Stimulated activated effector memory CD8-positive, alpha-beta T cell treated with anti-CD3 and anti-CD28 coated beads, Interleukin-12 subunit alpha, Interleukin-12 subunit beta, amount 100 ng/mL, for 72 hours (primary cell): ENCODE measurements at regions not wholly inside any gene's neighbourhood (a gene's known extent, or its start where the extent isn't known, plus 50 kb on each side); places are given as distances from the start of the nearest gene placed in this dataset.
"Not testable (repeated sequence)": the region's sequence is repeated elsewhere in the genome, so short reads cannot be mapped to it uniquely, and the experiment has no call there.

Experiments used
- ATAC-seq: fragments of 150-1000 bp; cut with Tn5 transposase; 2 replicates; pipeline ENCODE4 v1.10.0; 2021
- DNase-seq, 2 donors: peaks; one replicate each; pipeline ENCODE4 v3.0.0; 2021 to 2022; ENCODE audit warnings: low spot score in 2 of 2
- H3K27ac Mint-ChIP-seq: one replicate; pipeline ENCODE4 v1.8.0; 2022; ENCODE audit warnings: mild to moderate bottlenecking, mixed read lengths
- H3K36me3 Mint-ChIP-seq: one replicate; pipeline ENCODE4 v1.8.0; 2022; ENCODE audit warnings: mild to moderate bottlenecking, mixed read lengths
- H3K4me1 Mint-ChIP-seq: one replicate; pipeline ENCODE4 v1.8.0; 2022; ENCODE audit warnings: mixed read lengths
- H3K4me3 Mint-ChIP-seq: one replicate; pipeline ENCODE4 v1.8.0; 2022; ENCODE audit warnings: mild to moderate bottlenecking, mixed read lengths
- H3K9me3 Mint-ChIP-seq: one replicate; pipeline ENCODE4 v1.8.0; 2022; ENCODE audit warnings: mixed read lengths

GRCh38 chr2:19119326-19120001 is 239.0 kb downstream of the OSR1 start:
- no peaks in the 10 kb centered on the region for H3K36me3 Mint-ChIP-seq
- peaks cover 6% of the 10 kb centered on the region for H3K9me3 Mint-ChIP-seq

GRCh38 chr2:19116918-19117317 is 241.5 kb downstream of the OSR1 start:
- Mint-ChIP-seq H3K27ac (no peak overlapping the region), H3K9me3 (peaks cover 6% of the 10 kb centered on the region), H3K36me3 (no peaks in the 10 kb centered on the region), H3K4me3 (no peak overlapping the region), H3K4me1 (no peaks in the 10 kb centered on the region)
- no peak for ATAC-seq
- no peak for DNase-seq

More at GRCh38 chr2:19119326-19120001, 239.0 kb downstream of the OSR1 start:
- Mint-ChIP-seq H3K27ac (no peak overlapping the region), H3K4me3 (no peak overlapping the region), H3K4me1 (no peaks in the 10 kb centered on the region)
- DNase-seq = no peak
- ATAC-seq = peak; percentile 36

GRCh38 chr2:19114754-19115231 is 243.6 kb downstream of the OSR1 start:
- H3K4me3 Mint-ChIP-seq = no peak overlapping the region
- no peak overlapping the region for H3K27ac Mint-ChIP-seq
- peaks cover 6% of the 10 kb centered on the region for H3K9me3 Mint-ChIP-seq
- H3K36me3 Mint-ChIP-seq = no peaks in the 10 kb centered on the region
- no peak for DNase-seq
- H3K4me1 Mint-ChIP-seq = no peaks in the 10 kb centered on the region
- no peak for ATAC-seq

GRCh38 chr2:19114126-19114525 is 244.3 kb downstream of the OSR1 start:
- Mint-ChIP-seq H3K27ac (no peak overlapping the region), H3K4me3 (no peak overlapping the region), H3K36me3 (no peaks in the 10 kb centered on the region), H3K4me1 (no peaks in the 10 kb centered on the region), H3K9me3 (peaks cover 6% of the 10 kb centered on the region)
- no peak for DNase-seq
- no peak for ATAC-seq

- Mint-ChIP-seq H3K36me3 (no peaks in the 10 kb centered on the region), H3K27ac (no peak overlapping the region), H3K9me3 (no peaks in the 10 kb centered on the region), H3K4me3 (no peak overlapping the region), H3K4me1 (no peaks in the 10 kb centered on the region)
- DNase-seq = no peak
- ATAC-seq = no peak
Observed at GRCh38 chr2:19111354-19111753, 247.1 kb downstream of the OSR1 start.

- Mint-ChIP-seq H3K9me3 (peaks cover 3% of the 10 kb centered on the region), H3K36me3 (no peaks in the 10 kb centered on the region), H3K4me1 (no peaks in the 10 kb centered on the region), H3K27ac (no peak overlapping the region), H3K4me3 (no peak overlapping the region)
- DNase-seq (no peak), ATAC-seq (no peak)
Observed at GRCh38 chr2:19109518-19109917, 248.9 kb downstream of the OSR1 start.

- Mint-ChIP-seq H3K4me1 (no peaks in the 10 kb centered on the region), H3K4me3 (no peak overlapping the region), H3K36me3 (no peaks in the 10 kb centered on the region), H3K27ac (no peak overlapping the region), H3K9me3 (peaks cover 3% of the 10 kb centered on the region)
- ATAC-seq = no peak
- no peak for DNase-seq
Observed at GRCh38 chr2:19106376-19106775, 252.0 kb downstream of the OSR1 start.

- Mint-ChIP-seq H3K27ac (no peak overlapping the region), H3K4me3 (no peak overlapping the region), H3K36me3 (no peaks in the 10 kb centered on the region), H3K4me1 (no peaks in the 10 kb centered on the region), H3K9me3 (peaks cover 3% of the 10 kb centered on the region)
- DNase-seq (no peak), ATAC-seq (no peak)
Observed at GRCh38 chr2:19104503-19104902, 253.9 kb downstream of the OSR1 start.

GRCh38 chr2:19102696-19103423 is 255.6 kb downstream of the OSR1 start:
- no peaks in the 10 kb centered on the region for H3K4me1 Mint-ChIP-seq
- H3K27ac Mint-ChIP-seq = no peak overlapping the region
- peaks cover 3% of the 10 kb centered on the region for H3K9me3 Mint-ChIP-seq
- ATAC-seq (no peak), DNase-seq (no peak)
- no peak overlapping the region for H3K4me3 Mint-ChIP-seq
- H3K36me3 Mint-ChIP-seq = no peaks in the 10 kb centered on the region

GRCh38 chr2:19101968-19102367 is 256.5 kb downstream of the OSR1 start:
- no peak overlapping the region for H3K27ac Mint-ChIP-seq
- H3K9me3 Mint-ChIP-seq = peaks cover 3% of the 10 kb centered on the region
- H3K36me3 Mint-ChIP-seq = no peaks in the 10 kb centered on the region
- DNase-seq (no peak), ATAC-seq (no peak)
- no peak overlapping the region for H3K4me3 Mint-ChIP-seq
- H3K4me1 Mint-ChIP-seq = no peaks in the 10 kb centered on the region

GRCh38 chr2:19100570-19100969 is 257.9 kb downstream of the OSR1 start:
- H3K27ac Mint-ChIP-seq = no peak overlapping the region
- H3K4me3 Mint-ChIP-seq = no peak overlapping the region
- no peaks in the 10 kb centered on the region for H3K36me3 Mint-ChIP-seq
- peaks cover 1% of the 10 kb centered on the region for H3K9me3 Mint-ChIP-seq
- no peaks in the 10 kb centered on the region for H3K4me1 Mint-ChIP-seq
- ATAC-seq (no peak), DNase-seq (no peak)

- no peak for DNase-seq
- H3K4me3 Mint-ChIP-seq = no peak overlapping the region
- H3K4me1 Mint-ChIP-seq = no peaks in the 10 kb centered on the region
- no peak overlapping the region for H3K27ac Mint-ChIP-seq
- no peaks in the 10 kb centered on the region for H3K36me3 Mint-ChIP-seq
- no peaks in the 10 kb centered on the region for H3K9me3 Mint-ChIP-seq
- no peak for ATAC-seq
Observed at GRCh38 chr2:19099181-19099580, 259.2 kb downstream of the OSR1 start.

- DNase-seq = no peak
- Mint-ChIP-seq H3K4me1 (no peaks in the 10 kb centered on the region), H3K4me3 (no peak overlapping the region), H3K36me3 (no peaks in the 10 kb centered on the region), H3K9me3 (no peaks in the 10 kb centered on the region), H3K27ac (no peak overlapping the region)
- no peak for ATAC-seq
Observed at GRCh38 chr2:19098467-19099160, 259.8 kb downstream of the OSR1 start.

GRCh38 chr2:19089476-19089875 is 268.9 kb downstream of the OSR1 start:
- H3K4me3 Mint-ChIP-seq, H3K4me1 Mint-ChIP-seq, H3K36me3 Mint-ChIP-seq, H3K27ac Mint-ChIP-seq, DNase-seq, ATAC-seq: not testable (repeated sequence)
- peaks cover 21% of the 10 kb centered on the region for H3K9me3 Mint-ChIP-seq

GRCh38 chr2:19086231-19086651 is 272.2 kb downstream of the OSR1 start:
- no peaks in the 10 kb centered on the region for H3K36me3 Mint-ChIP-seq
- no peak overlapping the region for H3K27ac Mint-ChIP-seq
- no peak overlapping the region for H3K4me3 Mint-ChIP-seq
- H3K4me1 Mint-ChIP-seq = no peaks in the 10 kb centered on the region
- DNase-seq (no peak), ATAC-seq (no peak)
- peaks cover 8% of the 10 kb centered on the region for H3K9me3 Mint-ChIP-seq

- H3K27ac Mint-ChIP-seq = no peak overlapping the region
- no peak for DNase-seq
- H3K36me3 Mint-ChIP-seq = no peaks in the 10 kb centered on the region
- H3K4me1 Mint-ChIP-seq = no peaks in the 10 kb centered on the region
- no peak overlapping the region for H3K4me3 Mint-ChIP-seq
- H3K9me3 Mint-ChIP-seq = peaks cover 2% of the 10 kb centered on the region
- ATAC-seq = no peak
Observed at GRCh38 chr2:19078709-19079108, 279.7 kb downstream of the OSR1 start.
